GM12878 (cell line): ENCODE measurements at regions not wholly inside any gene's neighbourhood (a gene's known extent, or its start where the extent isn't known, plus 50 kb on each side); places are given as distances from the start of the nearest gene placed in this dataset.

Experiments
- ATAC-seq: fragments of 200-7000 bp; cut with Tn5 transposase; 3 replicates; pipeline ENCODE4 v1.9.1; 2020; ENCODE audit warnings: mild to moderate bottlenecking, moderate library complexity
- BruUV-seq: library from RNA; stranded (reverse); fragments of 400-500 nt; replicated peaks from 2 replicates; lab custom pipeline; 2021; lab: Mats Ljungman, UMichigan
- CTCF ChIA-PET: fragments of 300-600 bp; sonication (Branson Sonifier 250); formaldehyde crosslinking; extraction: SDS; loops from one replicate; lab custom pipeline; 2021; ENCODE audit warnings: inconsistent platforms; lab: Yijun Ruan, JAX
- POLR2A ChIA-PET: fragments of 350-600 bp; formaldehyde crosslinking; extraction: SDS; loops from one replicate; lab custom pipeline; 2021; ENCODE audit warnings: inconsistent platforms; lab: Charles Lee
- RAD21 ChIA-PET: fragments of 300-600 bp; sonication (Branson Sonifier 250); formaldehyde crosslinking; loops from one replicate; lab custom pipeline; 2023; ENCODE audit warnings: antibody characterized with exemption; ENCODE audit not compliant: unreplicated experiment; lab: Charles Lee
- SMC1A ChIA-PET: fragments of 300-600 bp; sonication (Branson Sonifier 250); formaldehyde crosslinking; loops from one replicate; lab custom pipeline; 2023; ENCODE audit not compliant: unreplicated experiment, uncharacterized antibody; lab: Charles Lee
- DNase-seq: peaks from one replicate; pipeline ENCODE4 v3.0.0-alpha.2; 2011; ENCODE audit warnings: low read depth, low spot score
- FAIRE-seq: peaks from 3 replicates; lab custom pipeline; 2011; peaks lifted over from hg19 to GRCh38; lab: Jason Lieb, UNC
- H2AFZ ChIP-seq: 2 replicates; pipeline ENCODE4 v1.6.0; 2011; ENCODE audit warnings: low read depth, low read length, control low read depth; ENCODE audit not compliant: control insufficient read depth
- H3K27ac ChIP-seq: 2 replicates; pipeline ENCODE4 v1.5.1; 2011; ENCODE audit warnings: control low read depth; ENCODE audit not compliant: control insufficient read depth, insufficient read depth
- H3K27me3 ChIP-seq, 2 experiments: replicated peaks in 1 of 2; 2 replicates each; pipeline versions ENCODE4 v1.6.0 to v1.6.1; 2011; ENCODE audit warnings: low read length in 1 of 2; ENCODE audit not compliant: control insufficient read depth in 2 of 2, insufficient read depth in 2 of 2
- H3K36me3 ChIP-seq, 2 experiments: 2 replicates each; pipeline ENCODE4 v1.5.1; 2011; ENCODE audit warnings: low read length in 1 of 2; ENCODE audit not compliant: control insufficient read depth in 2 of 2, insufficient read depth in 2 of 2
- H3K4me1 ChIP-seq: 2 replicates; pipeline ENCODE4 v1.6.1; 2011; ENCODE audit warnings: mild to moderate bottlenecking, low read length, moderate library complexity, mixed read lengths; ENCODE audit not compliant: control insufficient read depth, insufficient read depth
- H3K4me2 ChIP-seq: 2 replicates; pipeline ENCODE4 v1.6.0; 2011; ENCODE audit warnings: control low read depth; ENCODE audit not compliant: control insufficient read depth, insufficient read depth
- H3K4me3 ChIP-seq: fragments of 200-600 bp; sonication (generic); 2 replicates; pipeline ENCODE4 v1.5.1; 2016
- H3K79me2 ChIP-seq: 2 replicates; pipeline ENCODE4 v1.6.0; 2011; ENCODE audit warnings: low read length; ENCODE audit not compliant: control insufficient read depth, insufficient read depth
- H3K9ac ChIP-seq: 2 replicates; pipeline ENCODE4 v1.8.0; 2011; ENCODE audit warnings: low read length, control low read depth, mixed read lengths; ENCODE audit not compliant: control insufficient read depth, insufficient read depth
- H3K9me3 ChIP-seq: replicated peaks from 3 replicates; pipeline ENCODE4 v1.5.1; 2011; ENCODE audit warnings: mild to moderate bottlenecking, low read length; ENCODE audit not compliant: control insufficient read depth, insufficient read depth
- H4K20me1 ChIP-seq: 2 replicates; pipeline ENCODE4 v1.6.0; 2011; ENCODE audit not compliant: control insufficient read depth, insufficient read depth
- ATF7 ChIP-seq: fragments of 450-650 bp; IDR thresholded peaks from 2 replicates; pipeline ENCODE4 v1.6.1; 2016; ENCODE audit warnings: low read depth, mild to moderate bottlenecking
- BCL3 ChIP-seq: IDR thresholded peaks from 2 replicates; pipeline ENCODE4 v1.6.1; 2011; ENCODE audit warnings: borderline replicate concordance, low read depth, mild to moderate bottlenecking, moderate library complexity, low read length; ENCODE audit not compliant: insufficient read depth, poor library complexity, severe bottlenecking
- BMI1 ChIP-seq: fragments of 450-650 bp; IDR thresholded peaks from 2 replicates; pipeline ENCODE4 v1.6.1; 2016; ENCODE audit warnings: mild to moderate bottlenecking, moderate library complexity, borderline replicate concordance
- CBFB ChIP-seq: IDR thresholded peaks from 2 replicates; pipeline ENCODE4 v1.6.1; 2016; ENCODE audit warnings: antibody characterized with exemption, low read depth
- EED ChIP-seq: sonication (generic); IDR thresholded peaks from 2 replicates; pipeline ENCODE4 v1.6.1; 2016; ENCODE audit warnings: antibody characterized with exemption, low read depth
- IRF3 ChIP-seq: fragments of 450-650 bp; IDR thresholded peaks from 2 replicates; pipeline ENCODE4 v1.6.1; 2014; ENCODE audit warnings: mild to moderate bottlenecking
- JUNB ChIP-seq: IDR thresholded peaks from 2 replicates; pipeline ENCODE4 v1.6.1; 2016; ENCODE audit warnings: antibody characterized with exemption, mild to moderate bottlenecking
- MEF2B ChIP-seq: fragments of 450-650 bp; IDR thresholded peaks from 2 replicates; pipeline ENCODE4 v1.6.1; 2018; ENCODE audit warnings: mild to moderate bottlenecking, moderate library complexity; ENCODE audit not compliant: partially characterized antibody, poor library complexity, severe bottlenecking
- MTA2 ChIP-seq: fragments of 450-650 bp; IDR thresholded peaks from 2 replicates; pipeline ENCODE4 v1.6.1; 2016; ENCODE audit warnings: low read depth, mild to moderate bottlenecking, moderate library complexity
- MTA3 ChIP-seq: IDR thresholded peaks from 2 replicates; pipeline ENCODE4 v1.6.1; 2012; ENCODE audit warnings: low read length, inconsistent platforms, borderline replicate concordance
- NR2C2 ChIP-seq: IDR thresholded peaks from 2 replicates; pipeline ENCODE4 v1.6.1; 2011; ENCODE audit warnings: borderline replicate concordance, low read depth; ENCODE audit not compliant: control insufficient read depth, insufficient read length
- SMARCA5 ChIP-seq: fragments of 450-650 bp; IDR thresholded peaks from 2 replicates; pipeline ENCODE4 v1.6.1; 2017; ENCODE audit warnings: mild to moderate bottlenecking
- SREBF1 ChIP-seq: IDR thresholded peaks from 2 replicates; pipeline ENCODE4 v1.6.1; 2012; ENCODE audit warnings: mild to moderate bottlenecking, low read length
- STAT3 ChIP-seq: IDR thresholded peaks from 2 replicates; pipeline ENCODE4 v1.6.1; 2011; ENCODE audit warnings: low read depth, low read length, improper control_type of control experiment
- TCF3 ChIP-seq: IDR thresholded peaks from 2 replicates; pipeline ENCODE4 v1.6.1; 2012; ENCODE audit warnings: low read depth, mild to moderate bottlenecking, low read length, borderline replicate concordance; ENCODE audit not compliant: insufficient read depth
- WRNIP1 ChIP-seq: IDR thresholded peaks from 2 replicates; pipeline ENCODE4 v1.6.1; 2011; ENCODE audit warnings: low read depth, low read length, improper control_type of control experiment, borderline replicate concordance
- ZNF384 ChIP-seq: IDR thresholded peaks from 2 replicates; pipeline ENCODE4 v1.6.1; 2012; ENCODE audit warnings: low read depth, mild to moderate bottlenecking, low read length, improper control_type of control experiment, borderline replicate concordance
- in situ Hi-C: fragments of 300-500 bp; cut with MboI; formaldehyde crosslinking; loops from 9 replicates; pipeline ENCODE4 v1.14.3; 2018; ENCODE audit warnings: mixed read lengths
- intact Hi-C: fragments of 100-400 bp; cut with micrococcal nuclease; formaldehyde crosslinking; loops from one replicate; pipeline ENCODE4 v1.14.2; 2022; ENCODE audit not compliant: unreplicated experiment

GRCh38 chr6:155782320-155782731 is 326.7 kb upstream of the NOX3 start:
- H3K27me3 ChIP-seq, result no peaks in the 10 kb centered on the region
- ATAC-seq (peak; percentile 43), DNase-seq (no peak), FAIRE-seq (no peak)
- in situ Hi-C loops (no loop called here), intact Hi-C loops (no loop called here)
- ChIA-PET POLR2A (no interaction called here), SMC1A (no interaction called here), CTCF (no interaction called here), RAD21 (no interaction called here)
- no TSS peak for BruUV-seq
- no peak overlapping the region for H3K4me2 ChIP-seq
- no peaks in the 10 kb centered on the region for H3K36me3 ChIP-seq
- H3K4me1 ChIP-seq, result no peaks in the 10 kb centered on the region
- H4K20me1 ChIP-seq, result no peaks in the 10 kb centered on the region
- no peak overlapping the region for H3K4me3 ChIP-seq
- H2AFZ ChIP-seq, result no peak overlapping the region
- no peak overlapping the region for H3K27ac ChIP-seq
- H3K9me3 ChIP-seq, result no peaks in the 10 kb centered on the region
- TF ChIP-seq ATF7, result no peak
- TF ChIP-seq STAT3, result no peak
- no peak for TF ChIP-seq TCF3
- TF ChIP-seq MEF2B, result no peak
- no peak for TF ChIP-seq IRF3
- no peak for TF ChIP-seq MTA3
- TF ChIP-seq ZNF384, result no peak
- TF ChIP-seq MTA2, result no peak
- no peak for TF ChIP-seq SREBF1
- TF ChIP-seq SMARCA5, result no peak
- no peak for TF ChIP-seq EED
- TF ChIP-seq CBFB, result no peak
- no peak for TF ChIP-seq WRNIP1
- no peak for TF ChIP-seq BMI1
- no peak for TF ChIP-seq NR2C2
- no peak for TF ChIP-seq JUNB
- TF ChIP-seq BCL3, result no peak
- no peak overlapping the region for H3K9ac ChIP-seq
- H3K79me2 ChIP-seq, result no peaks in the 10 kb centered on the region
